GM18873 (cell line): ENCODE measurements at regions not wholly inside any gene's neighbourhood (a gene's known extent, or its start where the extent isn't known, plus 50 kb on each side); places are given as distances from the start of the nearest gene placed in this dataset.

ENCODE experiments used
- ATAC-seq: cut with Tn5 transposase; IDR thresholded peaks from one replicate; pipeline ENCODE4 v1.9.1; 2021; ENCODE audit warnings: mild to moderate bottlenecking, moderate library complexity, moderate number of reproducible peaks; ENCODE audit not compliant: unreplicated experiment, low FRiP score

DNA sequence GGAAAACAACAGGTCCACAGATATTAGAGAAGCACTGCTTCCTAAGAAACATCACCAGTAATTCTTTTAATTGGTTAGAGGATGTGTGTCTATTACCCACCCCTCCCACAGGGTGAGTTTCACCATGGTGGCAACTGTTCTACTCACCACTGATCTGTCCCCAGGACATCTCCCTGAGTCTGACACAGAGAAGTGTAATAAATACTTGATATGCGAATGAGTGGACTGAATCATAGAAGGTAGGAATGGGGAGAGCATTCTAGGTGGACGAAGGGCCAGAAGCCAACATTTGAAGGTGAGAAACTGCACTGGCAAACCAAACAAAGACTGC lies 452.7 kb upstream of the PROK2 start:
- ATAC-seq: no peak

DNA sequence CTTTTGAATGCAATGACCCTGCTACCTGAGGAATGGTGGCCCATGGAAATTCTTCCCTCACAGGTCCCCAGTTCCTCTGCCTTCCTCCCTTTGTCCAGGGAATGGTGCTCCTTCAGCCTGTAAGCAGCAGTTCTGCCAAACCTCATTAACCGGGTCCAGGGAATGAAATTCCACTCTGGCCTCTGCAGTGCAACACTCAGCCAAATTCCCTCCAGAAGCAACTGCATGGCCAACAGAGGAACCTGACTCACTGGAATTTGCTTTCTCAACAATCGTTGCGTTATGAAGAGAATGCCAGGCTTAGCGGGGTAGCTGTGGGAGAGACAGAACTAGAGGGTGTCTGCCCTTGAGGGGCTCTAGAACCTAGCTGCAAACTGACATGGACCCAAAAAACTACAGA lies 449.4 kb upstream of the PROK2 start:
- no peak for ATAC-seq

DNA sequence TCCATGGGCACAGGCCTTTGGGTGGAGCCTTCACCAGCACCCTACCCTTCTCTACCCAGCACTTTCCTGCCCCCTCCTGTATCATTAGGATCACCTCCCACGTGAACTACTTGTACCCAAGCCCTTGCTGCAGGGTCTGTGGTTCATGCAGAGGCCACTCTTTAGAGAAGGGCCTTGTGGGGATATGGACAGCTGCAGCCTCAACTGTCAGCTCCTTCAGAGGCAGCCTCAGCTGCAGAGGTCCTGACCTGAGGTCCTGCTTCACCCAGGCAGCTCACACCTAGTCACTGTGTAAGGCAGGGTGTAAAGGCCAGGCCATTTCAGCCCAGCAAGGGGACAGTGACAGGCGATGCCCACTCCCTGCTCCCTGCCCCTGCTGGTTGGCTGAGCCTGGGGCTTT lies 448.6 kb upstream of the PROK2 start:
- no peak for ATAC-seq

DNA sequence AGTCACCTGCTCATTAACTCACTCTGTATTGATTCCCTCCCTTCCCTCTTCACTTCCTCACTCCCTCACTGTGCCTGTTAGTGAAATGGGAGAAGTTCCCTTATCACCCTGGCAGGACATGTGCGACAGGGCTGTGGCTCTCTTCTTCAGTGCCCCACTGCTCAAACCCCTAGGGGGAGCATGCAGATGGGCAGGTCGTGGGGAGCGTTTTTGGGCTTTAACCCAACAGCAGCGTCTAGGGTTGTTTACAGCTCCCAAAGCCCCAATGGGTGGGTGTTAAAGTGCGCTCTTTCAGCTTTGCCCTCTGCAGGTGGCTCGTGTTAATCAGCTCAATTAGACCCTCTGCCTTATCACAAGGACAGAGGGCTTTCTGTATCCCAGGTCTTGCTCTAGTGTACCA lies 447.8 kb upstream of the PROK2 start:
- no peak for ATAC-seq

DNA sequence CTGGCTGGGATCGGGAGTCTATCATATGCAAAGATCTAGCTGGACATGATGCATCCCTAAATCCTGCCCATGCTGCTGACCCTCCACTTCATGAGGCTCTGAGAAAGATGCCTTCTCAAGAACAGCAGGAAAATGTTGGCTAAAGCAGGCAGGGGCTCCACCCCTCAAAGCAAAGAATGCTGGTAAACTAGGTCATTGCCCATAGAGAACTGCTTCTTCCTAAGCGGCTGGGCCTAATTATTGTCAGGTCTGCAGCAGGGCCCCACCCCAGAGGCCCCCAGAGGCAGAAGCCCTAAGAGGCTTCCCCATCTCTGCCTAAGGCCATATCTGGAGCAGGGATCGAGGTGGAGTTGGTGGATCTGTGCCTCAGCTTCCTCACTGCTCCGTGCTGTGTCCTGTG lies 447.4 kb upstream of the PROK2 start:
- no peak for ATAC-seq

DNA sequence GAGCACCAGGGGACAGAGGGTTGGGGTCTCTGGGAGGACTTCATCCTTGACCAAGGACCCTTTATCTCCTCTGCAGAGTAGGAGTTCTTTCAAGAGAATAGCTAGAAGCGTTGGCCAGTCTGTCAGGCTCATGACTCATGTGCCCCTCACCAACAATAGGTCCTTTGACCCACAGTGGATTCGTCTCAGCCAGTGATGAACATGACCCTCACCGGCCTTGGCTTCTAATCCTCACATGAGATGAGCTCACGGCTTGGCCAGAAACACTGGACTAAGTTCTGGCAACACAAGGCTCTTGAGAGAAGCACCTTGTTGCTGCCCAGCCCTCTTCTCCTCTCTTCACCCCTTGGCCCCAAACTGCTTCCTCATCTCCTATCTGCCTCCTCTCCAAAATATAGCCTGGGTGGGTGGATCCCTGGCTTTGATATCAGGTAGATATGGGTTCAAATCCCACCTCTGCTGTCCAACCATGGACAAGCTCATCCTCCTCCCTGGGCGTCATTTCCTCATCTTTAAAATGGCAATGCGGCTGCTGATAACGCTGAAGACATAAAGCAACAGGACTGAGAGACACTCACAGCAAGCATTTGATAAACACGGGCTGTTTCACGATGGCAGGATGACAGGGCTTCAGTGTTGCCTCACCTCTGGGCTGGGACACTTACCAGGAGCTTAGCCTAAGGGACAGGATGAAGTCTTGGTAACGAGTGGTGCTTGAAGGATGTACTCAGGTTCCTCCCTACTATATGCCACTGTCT lies 446.7 kb upstream of the PROK2 start:
- ATAC-seq: no peak

DNA sequence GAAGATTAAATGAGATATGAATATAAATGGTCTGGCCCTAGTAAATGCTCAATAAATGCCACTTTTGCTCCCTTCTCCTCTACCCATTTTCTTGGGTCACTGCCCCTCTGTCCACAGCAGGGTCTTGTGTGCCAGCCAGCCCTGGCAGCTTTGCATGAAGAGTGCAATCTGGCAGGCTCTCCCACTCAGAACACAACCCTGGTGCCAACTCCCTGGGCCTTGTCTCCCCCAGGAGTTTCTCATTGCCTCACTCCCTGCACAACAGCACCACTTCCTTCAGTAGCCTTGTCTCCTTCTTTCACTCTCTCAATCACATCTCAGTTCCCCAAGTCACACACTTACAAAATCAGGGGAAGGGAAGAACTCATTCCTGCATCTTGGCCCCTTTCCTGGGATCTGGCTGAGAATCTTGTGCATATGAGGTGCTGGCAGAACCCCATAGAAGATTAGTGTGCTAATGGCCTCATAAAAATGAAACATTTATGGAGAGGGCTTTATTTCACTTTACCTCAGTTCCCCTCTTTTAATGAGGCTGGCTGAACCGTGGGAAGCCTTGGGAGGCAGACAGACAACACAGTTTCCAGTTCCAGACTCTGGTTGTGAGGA lies 445.9 kb upstream of the PROK2 start:
- ATAC-seq: no peak

DNA sequence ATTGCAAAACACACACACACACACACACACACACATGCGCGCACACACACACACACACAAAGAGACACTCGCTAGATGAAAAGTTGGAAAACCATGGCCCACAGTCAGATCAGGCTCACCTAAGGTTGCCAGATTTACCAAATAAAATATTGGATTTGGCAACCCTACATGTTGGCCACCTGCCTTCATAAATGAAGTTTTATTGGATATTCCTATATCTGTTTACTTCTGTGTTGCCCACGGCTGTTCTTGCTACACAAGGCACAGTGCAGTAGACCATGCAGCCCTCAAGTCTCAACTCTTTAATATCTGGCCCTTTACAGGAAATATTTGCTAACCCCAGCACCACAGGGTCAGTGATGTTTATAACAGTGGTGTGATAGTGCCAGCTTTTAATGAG lies 445.0 kb upstream of the PROK2 start:
- ATAC-seq: no peak

DNA sequence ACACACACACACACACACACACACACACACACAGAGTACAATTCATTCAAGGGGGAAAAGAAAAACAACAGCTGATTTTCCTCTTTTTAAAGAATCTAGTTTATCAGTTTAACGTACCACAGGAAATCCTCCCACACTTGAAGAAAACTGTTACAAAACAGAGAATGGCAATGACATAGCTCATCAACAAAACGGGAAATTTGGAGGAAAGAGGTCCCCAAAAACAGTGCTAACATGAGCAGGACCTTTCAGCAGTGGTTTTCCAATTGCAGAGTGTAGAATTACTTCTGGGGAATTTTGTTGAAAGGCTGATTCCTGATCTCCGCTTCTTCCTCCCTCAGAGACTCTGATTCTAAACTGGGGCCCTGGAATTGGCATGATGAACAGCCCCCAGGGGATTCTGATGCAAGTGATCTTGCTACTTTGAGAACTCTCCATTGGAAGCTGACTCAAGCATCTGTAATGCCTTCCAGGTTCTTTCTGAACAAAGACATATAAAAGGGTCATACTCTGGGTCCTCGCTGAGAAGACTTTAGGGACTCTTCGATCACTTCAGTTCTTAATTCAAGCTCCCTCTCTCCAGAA lies 442.6 kb upstream of the PROK2 start:
- ATAC-seq: no peak

DNA sequence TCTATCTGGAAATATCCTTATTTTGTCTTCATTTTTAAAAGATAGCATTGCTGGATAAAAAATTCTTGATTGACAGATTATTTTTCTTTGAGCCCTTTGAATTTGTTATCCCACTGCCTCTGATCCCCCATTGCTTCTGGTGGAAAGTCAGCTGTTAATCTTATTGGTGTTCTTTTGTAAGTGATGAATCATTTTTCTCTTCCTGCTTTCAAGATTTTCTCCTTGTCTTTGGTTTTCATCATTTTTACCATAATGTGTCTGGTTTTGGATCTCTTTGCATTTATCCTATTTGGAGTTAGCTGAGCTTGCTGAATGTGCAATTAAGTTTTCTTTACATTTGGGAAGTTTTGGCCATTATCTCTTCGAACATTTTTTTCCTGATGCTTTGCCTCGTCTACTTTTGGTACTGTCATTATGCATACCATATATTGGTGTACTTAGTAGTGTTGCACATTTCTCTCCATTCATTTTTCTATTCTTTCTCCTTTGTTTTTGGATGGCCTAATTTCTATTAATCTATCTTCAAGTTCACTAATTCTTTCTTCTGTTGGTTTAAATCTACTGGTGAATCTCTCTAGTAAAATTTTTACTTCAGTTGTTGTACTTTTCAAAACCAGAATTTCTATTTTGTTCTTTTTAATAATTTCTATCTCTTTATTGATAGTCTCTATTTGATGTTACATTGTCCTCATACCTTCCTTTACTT lies 440.0 kb upstream of the PROK2 start:
- no peak for ATAC-seq

DNA sequence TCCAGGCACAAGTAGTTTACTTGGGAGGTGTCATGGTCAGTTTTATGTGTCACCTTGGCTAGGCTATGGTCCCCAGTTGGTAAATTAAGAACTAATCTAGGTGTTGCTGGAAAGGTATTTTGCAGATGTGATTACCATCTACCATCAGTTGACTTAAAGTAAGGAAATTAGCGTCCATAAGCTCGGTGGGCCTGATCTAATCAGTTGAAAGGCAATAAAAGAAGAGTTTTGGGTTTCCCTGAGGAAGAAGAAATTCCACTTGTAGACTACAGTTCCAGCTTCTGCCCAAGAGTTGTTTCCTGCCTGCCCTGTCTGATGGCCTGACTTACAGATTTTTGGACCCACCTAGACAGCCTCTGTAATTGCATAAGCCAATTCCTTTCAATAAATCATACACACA lies 438.7 kb upstream of the PROK2 start:
- no peak for ATAC-seq

DNA sequence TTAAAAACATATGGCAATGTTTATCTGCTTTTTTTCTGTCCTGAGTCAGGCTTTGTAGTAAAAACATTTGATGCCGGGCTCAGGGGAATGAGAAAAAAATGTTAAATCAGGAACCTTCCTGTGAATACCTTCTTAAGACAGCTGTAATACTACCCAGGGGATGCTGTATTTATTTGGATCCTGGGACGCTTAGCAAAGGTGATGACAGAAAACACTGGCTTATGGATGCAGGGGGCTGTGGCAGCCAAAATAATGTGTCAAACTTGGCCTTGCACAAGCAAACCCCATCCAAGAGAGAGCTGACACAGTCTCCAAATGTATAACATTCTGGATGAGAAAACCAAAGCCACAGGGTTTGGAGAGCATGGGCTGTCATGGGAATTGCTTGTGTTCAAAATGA lies 438.2 kb upstream of the PROK2 start:
- ATAC-seq: no peak

DNA sequence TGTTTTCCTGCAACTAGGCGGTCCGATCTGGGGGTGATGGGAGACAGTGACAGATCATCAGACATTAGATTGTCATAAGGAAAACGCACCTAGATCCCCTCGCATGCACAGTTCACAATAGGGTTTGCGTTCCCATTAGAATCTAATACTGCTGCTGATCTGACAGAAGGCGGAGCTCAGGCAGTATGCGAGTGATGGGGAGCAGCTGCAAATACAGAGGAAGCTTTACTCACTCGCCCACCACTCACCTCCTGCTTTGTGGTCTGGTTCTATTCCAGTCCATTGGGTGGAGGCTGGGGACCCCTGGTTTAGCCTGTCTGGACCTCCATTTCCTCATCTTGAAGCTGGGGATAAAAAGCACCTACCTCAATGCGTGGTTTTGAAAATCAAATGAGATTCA lies 437.5 kb upstream of the PROK2 start:
- no peak for ATAC-seq

DNA sequence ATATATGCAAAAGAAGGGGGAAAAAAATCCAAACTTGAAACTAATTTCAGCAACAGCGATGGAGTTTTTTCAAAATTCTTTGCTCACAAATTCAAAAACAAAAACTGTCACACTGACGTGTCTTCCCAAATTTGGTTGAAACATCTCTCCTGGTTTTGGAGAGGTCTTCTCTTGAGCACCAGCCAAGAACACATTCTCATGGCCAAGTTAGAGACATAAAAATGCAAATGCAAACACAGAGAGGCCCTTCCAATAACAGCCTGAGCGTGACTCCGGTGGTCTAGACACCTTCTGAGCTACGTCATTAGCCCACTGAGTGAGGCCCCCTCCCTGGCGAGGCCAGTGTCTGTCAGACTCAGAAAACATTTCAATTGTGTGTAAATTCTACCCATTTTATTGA lies 436.0 kb upstream of the PROK2 start:
- ATAC-seq: no peak

DNA sequence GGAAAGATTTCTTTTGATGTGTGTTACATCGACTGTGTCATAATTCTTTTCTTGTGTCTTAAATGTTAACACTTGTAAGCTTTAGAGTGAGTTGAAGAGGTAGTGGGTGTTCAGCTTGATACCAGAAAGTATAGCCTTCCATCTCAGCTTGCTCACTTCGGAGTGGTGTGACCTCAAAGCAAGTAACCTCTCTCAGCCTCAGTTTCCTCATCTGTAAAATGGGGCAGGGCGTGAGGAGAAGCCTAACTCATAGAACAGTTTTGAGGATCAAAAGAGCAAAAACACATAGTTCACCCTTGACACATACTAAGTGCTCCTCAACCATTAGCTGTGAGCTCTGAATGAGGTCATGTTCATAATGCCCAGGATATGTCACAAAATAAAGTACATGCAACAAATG lies 434.8 kb upstream of the PROK2 start:
- ATAC-seq: no peak

DNA sequence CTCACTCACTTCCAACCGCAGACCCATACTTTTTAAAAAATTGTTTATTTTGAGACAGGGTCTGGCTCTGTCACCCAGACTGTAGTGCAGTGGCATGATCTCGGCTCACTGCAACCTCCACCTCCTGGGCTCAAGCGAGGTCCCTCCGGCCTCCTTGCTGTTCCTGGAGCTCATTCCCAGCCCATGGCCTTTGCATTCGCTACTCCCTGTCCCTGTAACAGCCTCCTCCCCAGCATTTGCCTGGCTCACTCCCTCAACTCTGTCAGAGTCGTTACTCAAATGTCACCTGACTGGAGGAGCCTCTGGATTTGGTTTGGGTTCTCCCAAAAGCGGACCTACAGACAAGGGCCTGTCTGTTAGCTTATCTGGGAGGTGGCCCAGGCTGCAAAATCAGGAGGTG lies 432.6 kb upstream of the PROK2 start:
- no peak for ATAC-seq

DNA sequence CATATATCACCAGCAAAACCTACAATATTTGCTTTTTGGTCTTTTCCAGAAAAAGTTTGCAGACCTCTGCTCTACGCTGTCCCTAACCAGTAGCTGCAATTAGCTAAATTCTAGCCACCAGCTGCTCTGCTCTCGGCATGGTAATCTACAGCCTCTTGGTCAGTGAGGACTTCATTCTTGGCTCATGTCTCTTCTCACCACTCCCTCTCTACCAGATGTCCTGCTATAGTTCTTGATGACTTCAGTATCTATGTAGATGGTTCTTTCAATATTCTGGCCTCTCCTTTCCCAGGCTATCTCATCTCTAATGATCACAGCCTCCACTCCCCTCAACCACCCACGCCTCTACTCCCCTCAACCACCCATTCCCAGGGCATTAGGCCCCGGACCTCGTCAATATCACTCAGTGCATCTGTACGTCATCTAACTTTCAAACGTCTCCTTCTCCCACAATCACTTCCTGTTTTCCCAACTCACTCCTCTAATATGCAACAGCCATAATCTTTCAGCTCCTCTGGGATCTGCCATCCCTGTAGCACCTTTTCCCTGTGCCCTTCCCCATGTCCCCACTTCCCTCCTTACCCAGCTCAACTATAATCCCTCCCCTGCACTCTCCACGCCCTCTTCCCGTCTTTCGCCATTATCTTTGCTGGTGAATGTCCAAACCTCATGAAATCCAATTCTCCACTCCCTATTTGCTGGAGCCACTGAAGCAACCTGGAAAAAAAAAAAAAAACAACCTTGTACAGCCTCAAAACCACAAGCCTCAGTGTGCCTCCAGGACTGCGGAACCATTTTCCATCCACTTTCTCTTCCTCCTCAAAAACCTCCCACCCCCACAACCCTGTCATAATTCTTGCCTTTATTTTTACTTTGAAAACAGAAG lies 429.4 kb upstream of the PROK2 start:
- no peak for ATAC-seq

DNA sequence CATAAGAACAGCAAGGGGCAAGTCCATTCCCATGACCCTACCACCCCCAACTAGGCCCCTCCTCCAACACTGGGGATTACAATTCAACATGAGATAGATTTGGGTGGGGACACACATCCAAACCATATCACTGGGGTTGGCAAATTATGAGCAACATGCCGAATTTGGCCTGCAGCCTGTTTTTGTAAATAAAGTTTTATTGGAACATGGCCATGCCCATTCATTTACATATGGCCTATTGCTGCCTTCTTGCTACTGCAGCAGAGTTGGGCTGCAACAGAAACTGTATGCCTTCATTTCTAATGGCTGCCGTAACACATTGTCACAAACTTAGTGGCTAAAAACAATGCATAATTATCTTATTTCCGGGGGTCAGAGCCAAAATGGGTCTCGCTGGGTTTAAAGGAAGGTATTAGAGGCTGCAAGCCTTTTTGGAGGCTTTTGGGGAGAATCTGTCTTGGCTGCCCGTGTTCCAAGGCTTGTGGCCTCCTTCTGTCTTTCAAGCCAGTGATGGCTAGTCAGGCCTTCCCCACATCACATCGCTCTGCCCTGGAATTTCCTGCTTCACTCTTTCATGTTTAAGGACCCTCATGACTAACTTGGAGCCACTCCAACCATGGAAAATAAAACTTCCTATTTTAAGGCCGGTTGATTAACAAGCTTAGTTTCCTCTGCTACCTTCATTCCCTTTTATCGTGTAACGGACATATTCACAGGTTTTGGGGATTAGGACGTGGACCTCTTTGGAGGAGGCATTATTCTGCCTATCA lies 428.5 kb upstream of the PROK2 start:
- ATAC-seq: no peak

DNA sequence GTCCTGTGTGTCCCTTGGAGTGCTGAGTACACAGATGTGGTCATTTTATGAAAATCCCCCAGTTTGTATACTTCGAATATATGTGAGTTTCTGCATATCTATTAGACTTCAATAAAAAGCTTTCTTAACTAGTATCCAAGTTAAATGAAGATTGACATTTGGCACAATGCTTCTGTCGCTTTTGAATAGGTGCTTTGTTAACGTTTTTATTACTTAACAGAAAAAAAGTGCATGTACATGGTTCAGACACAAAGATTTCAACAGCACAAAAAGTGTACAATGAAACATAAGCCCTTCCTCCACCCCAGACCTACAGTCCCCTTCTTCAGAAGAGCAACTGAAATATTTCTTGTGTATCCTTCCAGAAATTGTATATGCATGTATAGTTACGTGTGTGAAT lies 427.4 kb upstream of the PROK2 start:
- no peak for ATAC-seq

DNA sequence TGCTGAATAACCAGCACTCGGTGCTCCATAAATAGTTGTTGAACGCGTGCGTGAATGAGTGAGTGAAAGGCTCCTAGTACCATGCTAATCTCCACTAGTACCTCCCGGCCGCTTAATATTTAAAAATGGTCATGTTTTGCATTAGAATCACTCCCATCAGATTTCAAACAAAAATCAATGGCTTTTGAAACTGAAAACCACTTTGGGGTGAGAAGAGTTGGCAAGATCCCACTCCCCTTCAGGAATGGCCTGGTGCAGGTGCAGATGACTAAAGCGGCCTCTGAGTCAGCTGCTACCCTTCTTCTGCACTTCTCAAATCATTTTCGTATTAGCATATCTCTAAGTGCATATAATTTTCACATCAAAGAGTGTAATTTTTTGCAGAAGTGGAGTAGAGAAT lies 425.3 kb upstream of the PROK2 start:
- no peak for ATAC-seq
